ENCODE measurements at regions not wholly inside any gene's neighbourhood (a gene's known extent, or its start where the extent isn't known, plus 50 kb on each side); places are given as distances from the start of the nearest gene placed in this dataset.

- Histone ChIP-seq H3K9me3 (peaks cover 0 to 16% (median 0%) of the 10 kb centered on the region in 8 donors), H3K36me3 (no peaks in the 10 kb centered on the region), H3K4me3 (no peak overlapping the region), H3K4me1 (peaks cover 0 to 8% (median 0%) of the 10 kb centered on the region in 6 donors), H3K27ac (no peak overlapping the region), H3K27me3 (replicated peaks in 1 of 7) (no peaks in the 10 kb centered on the region)
- intact Hi-C loops (cut with DNase I; ENCODE audit: low total_unique reads): no loop called here
- no peak for DNase-seq
- TF ChIP-seq CTCF (IDR thresholded peaks at IDR 0.05 in 8 of 11, conservative IDR thresholded peaks at IDR 0.05 in 3 of 11): no peak
- TF ChIP-seq POLR2A (IDR thresholded peaks at IDR 0.05): no peak
- WGBS, 5 donors: 75 to 86% (median 82%) methylated on average over 4 of the region's 4 CpGs
Measured at GRCh38 chr3:20395692-20396091, 209.7 kb upstream of the SGO1 start.

GRCh38 chr3:20394243-20394642, 208.2 kb upstream of the SGO1 start:
- Histone ChIP-seq H3K9me3 (peaks cover 0 to 16% (median 0%) of the 10 kb centered on the region in 8 donors), H3K4me1 (no peaks in the 10 kb centered on the region), H3K4me3 (no peak overlapping the region), H3K36me3 (no peaks in the 10 kb centered on the region), H3K27ac (no peak overlapping the region), H3K27me3 (replicated peaks in 1 of 7) (no peaks in the 10 kb centered on the region)
- no peak for DNase-seq
- TF ChIP-seq POLR2AphosphoS5 (IDR thresholded peaks at IDR 0.05) (no peak), POLR2A (IDR thresholded peaks at IDR 0.05) (no peak), CTCF (IDR thresholded peaks at IDR 0.05 in 8 of 11, conservative IDR thresholded peaks at IDR 0.05 in 3 of 11) (no peak)
- 64 to 86% (median 75%) methylated on average over 4 of the region's 4 CpGs for WGBS, 5 donors
- intact Hi-C loops (cut with DNase I; ENCODE audit: low total_unique reads): no loop called here

GRCh38 chr3:20391644-20392043, 205.6 kb upstream of the SGO1 start:
- no peak overlapping the region for H3K27ac ChIP-seq
- no peak for DNase-seq
- 62 to 75% (median 64%) methylated on average over 3 of the region's 3 CpGs for WGBS, 5 donors
- no peak overlapping the region for H3K4me3 ChIP-seq
- no peaks in the 10 kb centered on the region for H3K36me3 ChIP-seq
- H3K27me3 ChIP-seq (replicated peaks in 1 of 7): no peaks in the 10 kb centered on the region
- TF ChIP-seq CTCF (IDR thresholded peaks at IDR 0.05 in 8 of 11, conservative IDR thresholded peaks at IDR 0.05 in 3 of 11): no peak
- no peak for TF ChIP-seq POLR2A (IDR thresholded peaks at IDR 0.05)
- no peak for TF ChIP-seq POLR2AphosphoS5 (IDR thresholded peaks at IDR 0.05)
- intact Hi-C loops (cut with DNase I; ENCODE audit: low total_unique reads): no loop called here
- H3K9me3 ChIP-seq: peaks cover 0 to 16% (median 0%) of the 10 kb centered on the region in 8 donors
- no peaks in the 10 kb centered on the region for H3K4me1 ChIP-seq

- no peak for DNase-seq
- H3K36me3 ChIP-seq: no peaks in the 10 kb centered on the region
- no peaks in the 10 kb centered on the region for H3K4me1 ChIP-seq
- H3K4me3 ChIP-seq: no peak overlapping the region
- intact Hi-C loops (cut with DNase I; ENCODE audit: low total_unique reads): no loop called here
- TF ChIP-seq POLR2A (IDR thresholded peaks at IDR 0.05) (no peak), CTCF (IDR thresholded peaks at IDR 0.05 in 8 of 11, conservative IDR thresholded peaks at IDR 0.05 in 3 of 11) (no peak), POLR2AphosphoS5 (IDR thresholded peaks at IDR 0.05) (no peak)
- H3K27ac ChIP-seq: no peak overlapping the region
- H3K9me3 ChIP-seq: peaks cover 0 to 11% (median 0%) of the 10 kb centered on the region in 8 donors
- WGBS, 5 donors: 50 to 72% (median 57%) methylated on average over 1 of the region's 1 CpG
- no peaks in the 10 kb centered on the region for H3K27me3 ChIP-seq (replicated peaks in 1 of 7)
Measured at GRCh38 chr3:20388971-20389370, 203.0 kb upstream of the SGO1 start.

Data from spleen (tissue), 11 donors.